Globus pallidus (tissue), 1 donor: ENCODE measurements at regions not wholly inside any gene's neighbourhood (a gene's known extent, or its start where the extent isn't known, plus 50 kb on each side); places are given as distances from the start of the nearest gene placed in this dataset.
A peak's percentile ranks its signal among the peaks of the same experiment; 100 is the strongest.

ENCODE experiments used
- DNase-seq: peaks from one replicate; pipeline ENCODE4 v3.0.0-alpha.2; 2015; ENCODE audit warnings: low spot score

- no peak for DNase-seq
Measured at GRCh38 chr13:47049276-47049989, 152.6 kb upstream of the HTR2A start.

DNA sequence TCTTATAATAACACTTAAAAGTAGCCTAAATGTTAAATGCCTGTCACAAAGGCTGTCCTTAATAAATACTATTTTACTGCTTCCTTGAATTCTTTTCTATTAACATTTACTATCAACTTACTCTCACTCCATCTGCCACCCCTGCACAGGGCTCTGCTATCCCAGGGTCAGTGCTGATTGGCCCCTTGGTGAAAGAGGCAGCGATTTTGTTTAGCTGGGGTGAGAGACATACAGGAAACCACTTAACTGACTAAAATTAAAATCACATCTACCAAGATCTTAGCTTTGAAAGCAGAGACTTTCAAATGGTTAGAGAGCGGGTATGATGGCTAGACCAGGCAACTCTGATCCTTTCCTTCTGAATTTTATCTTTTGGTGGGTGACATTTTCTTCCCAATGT lies 149.9 kb upstream of the HTR2A start:
- DNase-seq: no peak

- DNase-seq: no peak
Measured at GRCh38 chr13:47044842-47045241, 148.0 kb upstream of the HTR2A start.

DNA sequence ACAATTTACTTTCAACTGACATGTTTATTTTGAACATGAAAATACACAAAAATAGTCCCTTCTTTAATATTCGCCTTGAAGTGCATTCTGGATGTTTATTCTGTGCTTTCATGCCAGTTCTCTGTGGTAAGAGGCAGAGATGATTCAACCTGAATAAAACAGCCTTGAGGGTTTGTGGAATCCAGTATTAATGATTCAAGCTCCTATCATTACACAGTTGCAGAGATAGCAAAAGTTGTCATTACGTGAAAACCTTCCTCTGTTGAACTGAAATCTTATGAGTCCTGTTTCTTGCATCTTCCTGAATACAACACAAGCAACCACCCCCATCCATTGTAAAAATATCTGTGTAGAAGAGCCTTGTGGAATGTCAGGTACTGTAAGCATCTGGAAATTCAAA lies 142.3 kb upstream of the HTR2A start:
- DNase-seq: no peak

DNA sequence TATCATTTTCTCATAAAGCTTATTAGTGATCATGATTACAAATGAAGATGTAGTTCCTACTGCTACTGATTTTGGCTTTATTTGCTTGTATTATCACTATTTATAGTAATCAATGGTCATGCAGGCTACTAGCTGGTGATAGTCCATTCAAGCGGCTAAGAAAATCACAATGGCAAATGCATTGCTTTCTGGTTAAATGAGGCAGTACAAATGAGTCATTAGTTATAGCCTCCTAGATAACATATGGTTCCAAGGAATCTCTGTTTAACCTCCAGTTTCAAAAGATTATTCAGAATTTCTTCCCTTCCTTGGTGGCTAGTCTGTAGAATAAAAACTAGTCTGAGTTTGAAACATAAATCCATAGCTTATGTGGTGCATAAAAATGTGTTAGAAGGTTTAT lies 141.3 kb upstream of the HTR2A start:
- no peak for DNase-seq

DNA sequence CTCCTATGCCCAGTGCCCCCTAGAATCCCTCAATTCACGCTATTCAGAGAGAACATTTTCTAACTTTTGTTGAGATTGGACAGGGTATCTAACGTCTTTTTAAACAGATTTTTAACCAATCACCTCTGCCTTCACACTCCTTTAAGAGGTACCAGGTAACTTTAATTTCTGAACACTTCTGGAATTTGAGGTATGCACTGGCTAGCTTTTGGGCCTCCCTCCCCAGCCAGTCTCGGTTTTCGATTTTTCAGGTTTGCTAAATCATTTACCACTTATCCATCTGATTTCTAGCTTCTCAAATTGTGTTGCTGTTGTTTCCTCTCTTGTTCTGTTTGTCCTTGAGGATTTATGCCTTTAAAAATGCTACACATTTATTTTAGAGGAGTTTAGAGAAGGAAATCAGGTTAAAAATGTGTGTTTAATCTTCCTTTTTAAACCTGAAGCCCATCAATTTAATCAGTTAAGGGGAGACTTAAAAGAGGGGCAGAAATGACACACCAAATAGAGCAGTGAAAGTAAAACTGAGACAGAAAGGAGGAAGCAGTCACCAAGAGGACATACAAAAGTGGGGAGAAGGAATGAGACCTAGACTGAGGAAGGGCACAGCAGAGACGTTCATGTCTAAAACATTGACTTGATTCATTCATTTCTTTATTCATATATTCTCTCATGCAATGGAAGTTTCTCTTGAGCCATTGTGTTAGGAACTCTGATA lies 139.6 kb upstream of the HTR2A start:
- DNase-seq: peak; percentile 5

GRCh38 chr13:47033216-47033615 lies 136.4 kb upstream of the HTR2A start:
- no peak for DNase-seq

DNA sequence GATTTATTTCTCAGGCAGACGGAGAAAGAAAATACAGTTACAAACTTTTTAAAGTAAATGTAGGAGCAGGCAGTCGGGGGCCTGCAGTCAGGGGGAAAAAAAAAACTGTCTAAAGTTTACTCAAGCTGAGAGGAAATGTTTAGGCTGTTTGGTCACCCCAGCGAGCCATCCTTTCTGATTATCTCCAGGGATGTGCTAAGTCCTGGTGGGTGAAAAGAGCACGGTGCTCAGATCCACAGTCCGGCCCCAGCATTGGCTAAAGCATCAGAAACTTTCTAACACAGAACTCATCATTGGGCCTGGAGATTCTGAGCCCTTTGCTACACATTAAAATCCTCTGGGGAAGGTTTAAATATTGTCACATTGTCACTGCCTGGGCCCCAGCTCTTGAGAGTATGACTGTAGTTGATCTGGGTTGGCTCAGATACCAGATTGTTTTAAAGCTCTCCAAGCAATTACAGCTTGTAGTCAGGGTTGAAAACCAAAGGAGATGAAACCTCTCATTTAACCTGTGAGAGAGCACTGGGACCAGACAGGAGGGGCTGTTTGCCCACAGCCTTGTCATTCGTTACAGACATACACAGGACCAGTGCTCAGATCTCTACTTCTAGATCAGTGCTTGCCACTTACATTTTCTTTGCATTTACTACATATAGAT lies 131.1 kb upstream of the HTR2A start:
- no peak for DNase-seq

DNA sequence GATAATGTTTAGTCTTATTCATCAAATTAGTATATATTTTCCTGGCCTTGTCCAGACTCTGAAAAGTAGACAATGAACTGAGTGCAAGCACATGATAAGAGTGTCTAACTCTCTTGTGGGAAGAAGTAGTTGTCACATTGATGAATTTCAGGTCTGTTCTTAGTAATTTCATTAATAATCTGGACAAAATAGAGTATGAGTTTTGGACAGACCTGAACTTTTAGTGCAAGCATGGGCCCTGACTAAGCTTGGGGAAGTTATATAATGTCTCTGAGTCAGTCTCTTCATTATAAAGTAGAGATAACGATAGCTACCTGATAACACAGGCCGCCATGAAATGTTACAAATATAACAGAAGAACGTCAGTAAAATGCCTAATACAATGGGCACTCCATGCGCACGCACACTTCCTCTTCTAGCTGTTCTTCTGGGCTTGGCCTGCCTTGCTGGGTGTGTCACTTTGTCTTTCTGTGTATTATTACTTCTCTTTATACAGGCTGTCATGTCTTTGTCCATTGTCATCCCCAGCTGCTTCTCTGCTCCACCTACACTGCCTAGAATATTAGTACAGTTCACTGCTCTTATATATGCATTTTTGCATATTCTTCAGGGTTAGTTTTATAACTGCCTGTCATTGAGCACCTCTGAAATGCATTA lies 129.1 kb upstream of the HTR2A start:
- no peak for DNase-seq

DNA sequence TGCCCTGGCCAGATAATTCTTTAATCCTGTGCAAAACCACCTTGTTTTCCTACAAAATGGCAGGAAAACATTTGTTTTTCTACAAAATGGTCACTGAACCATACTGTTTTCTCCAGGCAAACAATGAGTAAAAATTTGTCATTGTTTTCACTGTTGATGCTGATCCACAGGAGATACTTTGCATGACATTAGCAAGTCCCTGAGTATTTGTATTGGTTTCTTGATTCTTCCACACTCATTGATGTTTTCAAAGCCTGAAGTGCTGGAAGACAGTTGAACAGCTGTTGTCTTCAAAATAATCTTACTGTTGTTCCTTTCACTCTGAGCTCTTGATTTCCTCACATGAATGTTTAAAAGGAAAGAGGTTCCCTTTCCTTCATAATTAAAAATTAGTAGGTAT lies 123.1 kb upstream of the HTR2A start:
- no peak for DNase-seq

DNA sequence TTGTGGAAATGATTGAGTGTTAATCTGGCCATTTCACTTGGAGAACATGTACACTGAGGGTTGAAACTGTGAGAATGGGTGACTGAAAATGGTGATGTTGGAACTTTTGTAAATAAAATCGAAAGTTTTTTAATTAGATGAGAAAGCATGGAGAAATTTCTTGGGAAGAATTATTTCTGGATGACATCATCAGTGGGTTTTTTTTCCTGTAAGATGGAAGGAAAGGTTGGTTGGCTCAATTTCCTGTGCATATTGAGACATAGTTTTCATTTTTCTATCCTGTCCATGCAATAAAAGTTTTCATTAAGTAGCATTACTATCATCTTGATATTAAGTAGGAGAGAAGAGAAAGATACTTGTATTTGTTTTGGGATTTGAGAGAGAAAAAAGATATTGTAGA lies 120.6 kb upstream of the HTR2A start:
- no peak for DNase-seq

DNA sequence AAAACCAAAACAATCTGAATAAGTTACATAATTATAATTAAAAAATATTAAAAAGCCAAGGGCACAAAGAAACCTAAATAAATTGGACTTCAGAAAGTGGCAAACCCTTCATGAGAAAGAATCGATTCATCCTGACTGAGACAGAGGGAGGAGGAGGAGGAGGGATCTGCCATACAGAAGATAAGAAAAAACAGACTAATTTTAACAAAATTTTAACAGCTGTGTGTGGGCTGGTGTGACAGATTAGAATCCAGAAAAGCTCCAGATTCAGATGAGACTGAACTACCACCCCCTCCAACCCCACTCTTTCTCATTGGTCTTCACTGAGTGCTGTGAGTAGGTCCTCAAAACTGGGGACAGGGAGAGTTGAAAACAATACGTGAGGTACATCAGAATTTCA lies 111.5 kb upstream of the HTR2A start:
- DNase-seq: no peak

GRCh38 chr13:47005756-47006414 lies 109.0 kb upstream of the HTR2A start:
- DNase-seq: no peak

- no peak for DNase-seq
Measured at GRCh38 chr13:47004540-47004939, 107.7 kb upstream of the HTR2A start.

DNA sequence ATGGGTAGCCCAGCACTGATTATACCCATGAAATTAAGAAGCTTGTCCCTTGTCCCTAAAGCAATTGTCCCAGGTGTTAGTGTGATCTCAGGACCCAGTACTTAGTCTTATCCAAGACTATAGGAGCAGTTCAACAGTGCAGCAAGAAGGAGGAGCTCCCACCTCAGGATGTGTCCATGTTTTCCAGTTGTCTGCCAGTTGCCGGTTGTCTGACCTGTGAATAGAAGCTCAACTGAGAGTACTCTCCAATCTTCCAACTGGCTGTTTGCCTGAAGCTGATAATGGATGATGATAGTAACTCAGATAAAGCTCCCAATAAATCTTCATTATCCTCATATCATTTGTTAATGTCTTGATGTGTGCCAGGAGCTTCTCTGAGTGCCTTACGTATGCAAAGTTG lies 107.2 kb upstream of the HTR2A start:
- no peak for DNase-seq

DNA sequence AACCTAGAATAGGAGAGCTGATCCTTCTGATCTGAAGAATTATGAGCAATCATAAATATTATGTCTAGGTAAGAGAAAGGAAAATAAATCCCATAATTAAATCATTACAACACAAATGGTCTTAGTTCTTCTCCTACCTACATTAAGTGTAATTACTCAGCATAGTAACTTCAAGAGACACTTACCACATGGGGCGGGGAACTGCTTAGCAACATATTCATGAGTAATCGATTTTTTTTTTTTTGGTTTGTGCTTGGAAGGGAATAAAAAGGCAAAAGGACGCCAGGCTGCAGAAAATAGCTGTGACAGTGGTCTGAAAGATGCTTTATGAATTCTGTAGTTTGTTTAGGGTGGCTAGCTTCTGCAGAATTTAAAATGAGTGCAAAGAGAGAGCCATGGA lies 103.3 kb upstream of the HTR2A start:
- no peak for DNase-seq

DNA sequence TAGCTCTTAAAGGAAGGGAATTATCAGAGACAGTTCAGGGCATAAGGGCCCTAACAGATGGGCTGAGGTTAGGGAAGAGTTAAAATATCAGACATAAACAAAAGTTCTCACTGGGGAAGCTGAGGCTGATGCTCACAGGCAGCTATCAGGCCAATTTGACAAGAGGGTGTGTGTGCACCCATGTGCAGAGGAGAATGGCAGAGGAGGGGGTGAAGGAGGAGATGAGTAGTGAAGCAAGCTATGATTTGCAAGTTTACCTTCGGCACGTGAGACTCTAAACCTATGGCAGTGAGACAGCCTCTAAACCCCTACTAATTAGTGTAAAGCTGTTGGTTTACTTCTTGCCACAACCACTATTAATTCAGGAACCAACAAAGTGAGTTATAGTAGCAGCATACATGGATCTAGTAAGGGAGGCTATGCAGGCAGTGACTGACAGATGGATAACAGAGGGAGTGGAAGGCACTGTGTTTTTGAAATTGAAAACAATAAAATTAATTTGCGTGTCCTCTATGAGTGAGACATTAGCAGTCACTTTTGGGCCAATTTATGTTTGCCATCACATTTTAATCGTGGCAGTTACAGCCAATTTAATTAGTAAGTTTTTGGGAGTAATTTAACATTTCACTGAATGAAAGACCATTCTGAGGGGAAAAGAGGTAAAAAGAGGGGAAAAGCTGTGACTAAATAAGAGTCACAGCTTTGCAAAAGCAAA lies 99.6 kb upstream of the HTR2A start:
- DNase-seq: no peak

DNA sequence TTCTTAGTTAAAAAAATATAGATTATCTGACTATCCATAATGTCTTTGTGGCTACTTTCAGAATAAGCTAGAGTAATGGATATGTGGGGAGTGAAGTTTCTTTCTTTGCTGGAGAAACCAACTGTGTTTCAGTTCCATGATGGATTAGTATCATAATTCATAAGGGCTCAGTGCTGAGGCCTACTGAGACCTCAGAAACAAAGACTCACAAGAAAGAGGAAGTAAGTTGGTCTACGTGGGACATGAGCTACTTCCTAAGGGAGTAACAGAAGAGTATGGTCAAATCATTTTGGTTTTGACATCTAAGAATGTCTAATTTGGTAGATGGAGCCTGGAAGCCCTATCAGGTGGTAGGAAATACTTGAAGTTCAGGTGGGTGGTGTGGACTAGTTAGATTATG lies 99.0 kb upstream of the HTR2A start:
- no peak for DNase-seq

DNA sequence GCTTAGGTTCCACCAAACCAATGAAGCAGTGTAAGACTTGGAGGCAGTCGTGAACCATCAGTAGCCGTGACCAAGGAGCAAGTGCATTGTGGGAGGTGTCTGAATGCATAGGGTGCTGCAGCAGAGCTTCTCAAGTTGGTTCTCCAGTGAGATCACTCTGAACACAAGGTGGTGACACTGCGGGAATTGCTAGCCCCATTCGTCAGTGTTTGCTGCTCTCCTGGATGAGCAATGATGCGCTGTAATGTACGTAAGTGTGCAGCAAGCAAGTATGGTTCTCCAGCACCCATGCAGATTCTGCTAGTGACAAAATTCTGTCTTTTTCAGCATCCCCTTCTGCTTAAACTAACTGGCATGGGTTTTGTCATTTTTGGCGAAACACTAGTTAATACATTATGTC lies 97.6 kb upstream of the HTR2A start:
- DNase-seq: no peak

- DNase-seq: no peak
Measured at GRCh38 chr13:46992383-46992952, 95.6 kb upstream of the HTR2A start.

GRCh38 chr13:46983881-46984280 lies 87.0 kb upstream of the HTR2A start:
- DNase-seq: no peak
